ENCODE measurements at regions not wholly inside any gene's neighbourhood (a gene's known extent, or its start where the extent isn't known, plus 50 kb on each side); places are given as distances from the start of the nearest gene placed in this dataset.

- TF ChIP-seq POLR2A (IDR thresholded peaks at IDR 0.05; ENCODE audit: low read depth, low read length), result no peak
- no peak for TF ChIP-seq POLR2AphosphoS5 (IDR thresholded peaks at IDR 0.05; ENCODE audit: low read depth, low read length)
- no peak for TF ChIP-seq TAF1 (IDR thresholded peaks at IDR 0.05; ENCODE audit: borderline replicate concordance, low read depth, low read length)
Observed at GRCh38 chr13:76683168-76683567, 203.0 kb downstream of the KCTD12 start.
